MM.1S (cell line): ENCODE measurements at regions not wholly inside any gene's neighbourhood (a gene's known extent, or its start where the extent isn't known, plus 50 kb on each side); places are given as distances from the start of the nearest gene placed in this dataset.

Experiments used
- DNase-seq: peaks from one replicate; pipeline ENCODE4 v3.0.0-alpha.2; 2015
- H2AFZ ChIP-seq: fragments of 300-600 bp; sonication (generic); 2 replicates; pipeline ENCODE4 v1.6.0; 2016; ENCODE audit warnings: antibody characterized with exemption, low read length
- H3F3A ChIP-seq: fragments of 300-600 bp; sonication (generic); 2 replicates; pipeline ENCODE4 v1.6.1; 2016; ENCODE audit warnings: mild to moderate bottlenecking, antibody characterized with exemption, low read length, moderate library complexity, mixed read lengths; ENCODE audit not compliant: insufficient read depth
- H3K27ac ChIP-seq: fragments of 300-600 bp; sonication (generic); 2 replicates; pipeline ENCODE4 v1.5.1; 2016; ENCODE audit warnings: mild to moderate bottlenecking, low read length
- H3K27me3 ChIP-seq: fragments of 300-600 bp; sonication (generic); replicated peaks from 2 replicates; pipeline ENCODE4 v1.6.0; 2016; ENCODE audit warnings: low read length; ENCODE audit not compliant: insufficient read depth
- H3K36me3 ChIP-seq: fragments of 300-600 bp; sonication (generic); replicated peaks from 2 replicates; pipeline ENCODE4 v1.6.1; 2016; ENCODE audit warnings: mild to moderate bottlenecking, low read length, mixed read lengths; ENCODE audit not compliant: insufficient read depth
- H3K4me1 ChIP-seq: fragments of 300-600 bp; sonication (generic); 2 replicates; pipeline ENCODE4 v1.6.1; 2016; ENCODE audit warnings: low read length, mixed read lengths
- H3K4me2 ChIP-seq: fragments of 300-600 bp; sonication (generic); 2 replicates; pipeline ENCODE4 v1.6.0; 2016; ENCODE audit warnings: low read depth, low read length
- H3K4me3 ChIP-seq: fragments of 300-600 bp; sonication (generic); 2 replicates; pipeline ENCODE4 v1.5.1; 2016; ENCODE audit warnings: low read length, mixed read lengths
- H3K79me2 ChIP-seq: fragments of 300-600 bp; sonication (generic); 2 replicates; pipeline ENCODE4 v1.6.1; 2016; ENCODE audit warnings: mixed run types, low read length, mixed read lengths
- H3K9ac ChIP-seq: fragments of 300-600 bp; sonication (generic); 2 replicates; pipeline ENCODE4 v1.6.1; 2016; ENCODE audit warnings: low read length, mixed read lengths
- H3K9me2 ChIP-seq: fragments of 300-600 bp; sonication (generic); replicated peaks from 2 replicates; pipeline ENCODE4 v1.6.1; 2016; ENCODE audit warnings: mild to moderate bottlenecking, low read length, mixed read lengths; ENCODE audit not compliant: insufficient read depth
- H3K9me3 ChIP-seq: fragments of 300-600 bp; sonication (generic); replicated peaks from 2 replicates; pipeline ENCODE4 v1.6.1; 2016; ENCODE audit warnings: mild to moderate bottlenecking, low read length, mixed read lengths; ENCODE audit not compliant: insufficient read depth
- H4K20me1 ChIP-seq: fragments of 300-600 bp; sonication (generic); 2 replicates; pipeline ENCODE4 v1.6.1; 2016; ENCODE audit warnings: mild to moderate bottlenecking, low read length, moderate library complexity, mixed read lengths; ENCODE audit not compliant: insufficient read depth
- EZH2 ChIP-seq: fragments of 300-600 bp; sonication (generic); optimal IDR thresholded peaks from 2 replicates; pipeline ENCODE3; 2017; ENCODE audit warnings: low read depth, mild to moderate bottlenecking, antibody characterized with exemption, low read length, mixed read lengths
- EZH2phosphoT487 ChIP-seq: fragments of 300-600 bp; sonication (generic); IDR thresholded peaks from 2 replicates; pipeline ENCODE4 v1.6.1; 2018; ENCODE audit warnings: antibody characterized with exemption, low read length
- TF ChIP-seq, protein P1 (sequence below): fragments of 300-600 bp; sonication (generic); IDR thresholded peaks from 2 replicates; pipeline ENCODE4 v1.5.1; 2016; ENCODE audit warnings: antibody characterized with exemption, low read length, mixed read lengths

DNA sequence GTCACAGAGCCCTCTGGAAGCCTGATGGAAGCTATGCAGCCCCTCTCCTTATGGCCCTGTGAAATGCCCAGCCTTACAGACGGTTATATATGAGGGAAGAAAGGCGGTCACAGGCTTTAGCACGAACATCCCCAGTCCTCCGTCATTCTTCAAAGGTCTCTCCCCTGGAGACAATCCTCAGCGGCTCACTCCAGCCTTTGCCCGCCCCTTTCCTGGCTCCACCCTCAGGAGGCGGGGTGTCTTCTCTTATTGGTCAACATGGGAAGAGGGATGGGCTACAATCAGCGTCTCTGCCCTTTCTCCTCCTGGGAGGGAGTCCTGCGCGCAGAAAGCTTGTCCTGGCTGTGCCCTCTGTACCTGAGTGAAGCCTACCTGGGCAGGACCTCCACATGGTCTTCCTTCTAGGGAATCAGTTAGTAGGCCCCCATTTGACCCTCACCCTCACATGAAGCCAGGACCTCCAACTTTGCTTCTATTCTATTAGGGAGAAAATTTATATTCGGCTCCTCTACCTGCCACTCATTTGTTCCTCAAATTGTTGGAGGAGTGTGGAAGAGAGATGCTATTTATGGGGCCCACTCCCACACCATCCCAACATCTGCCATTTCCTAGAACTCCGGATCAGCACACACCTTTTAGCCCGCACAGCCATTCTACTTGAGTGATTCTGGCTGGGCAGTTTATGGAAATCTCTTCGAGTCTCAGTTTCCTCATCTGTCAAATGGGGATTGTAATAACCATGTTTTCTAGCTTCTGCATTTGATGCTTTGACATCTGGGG lies 112.9 kb upstream of the SLC6A11 start:
- no peaks in the 10 kb centered on the region for H3K79me2 ChIP-seq
- no peak overlapping the region for H3K4me2 ChIP-seq
- H3K27me3 ChIP-seq = peaks cover 66% of the 10 kb centered on the region
- H3K27ac ChIP-seq = no peak overlapping the region
- peak; percentile 16 for DNase-seq
- TF ChIP-seq EZH2phosphoT487 (no peak), EZH2 (no peak)
- TF ChIP-seq, protein P1, sequence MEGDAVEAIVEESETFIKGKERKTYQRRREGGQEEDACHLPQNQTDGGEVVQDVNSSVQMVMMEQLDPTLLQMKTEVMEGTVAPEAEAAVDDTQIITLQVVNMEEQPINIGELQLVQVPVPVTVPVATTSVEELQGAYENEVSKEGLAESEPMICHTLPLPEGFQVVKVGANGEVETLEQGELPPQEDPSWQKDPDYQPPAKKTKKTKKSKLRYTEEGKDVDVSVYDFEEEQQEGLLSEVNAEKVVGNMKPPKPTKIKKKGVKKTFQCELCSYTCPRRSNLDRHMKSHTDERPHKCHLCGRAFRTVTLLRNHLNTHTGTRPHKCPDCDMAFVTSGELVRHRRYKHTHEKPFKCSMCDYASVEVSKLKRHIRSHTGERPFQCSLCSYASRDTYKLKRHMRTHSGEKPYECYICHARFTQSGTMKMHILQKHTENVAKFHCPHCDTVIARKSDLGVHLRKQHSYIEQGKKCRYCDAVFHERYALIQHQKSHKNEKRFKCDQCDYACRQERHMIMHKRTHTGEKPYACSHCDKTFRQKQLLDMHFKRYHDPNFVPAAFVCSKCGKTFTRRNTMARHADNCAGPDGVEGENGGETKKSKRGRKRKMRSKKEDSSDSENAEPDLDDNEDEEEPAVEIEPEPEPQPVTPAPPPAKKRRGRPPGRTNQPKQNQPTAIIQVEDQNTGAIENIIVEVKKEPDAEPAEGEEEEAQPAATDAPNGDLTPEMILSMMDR = no peak
- no peaks in the 10 kb centered on the region for H3K9me3 ChIP-seq
- H2AFZ ChIP-seq = no peak overlapping the region
- no peak overlapping the region for H3K4me3 ChIP-seq
- H4K20me1 ChIP-seq = no peaks in the 10 kb centered on the region
- no peaks in the 10 kb centered on the region for H3F3A ChIP-seq
- no peaks in the 10 kb centered on the region for H3K4me1 ChIP-seq
- H3K36me3 ChIP-seq = no peaks in the 10 kb centered on the region
- no peaks in the 10 kb centered on the region for H3K9me2 ChIP-seq
- H3K9ac ChIP-seq = no peak overlapping the region

DNA sequence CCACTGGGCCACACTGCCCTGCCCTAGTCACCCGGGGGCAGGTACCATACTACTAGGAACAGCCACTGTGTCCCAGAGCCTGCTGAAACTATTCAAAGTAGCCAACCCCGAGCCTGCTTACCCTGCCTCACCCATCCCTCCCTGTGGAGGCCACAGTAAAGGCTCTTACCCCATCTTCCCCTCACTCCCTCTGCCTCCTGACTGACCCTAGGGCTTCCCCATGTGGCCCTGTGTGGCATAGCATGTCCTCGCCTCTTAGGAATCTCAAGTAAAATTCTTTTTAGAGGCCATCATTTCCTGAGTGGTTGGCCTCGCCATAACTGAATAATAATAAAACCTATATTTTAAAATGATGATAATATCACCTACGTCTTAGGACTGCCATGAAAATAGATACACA lies 112.2 kb upstream of the SLC6A11 start:
- H3K27ac ChIP-seq = no peak overlapping the region
- peaks cover 73% of the 10 kb centered on the region for H3K27me3 ChIP-seq
- H3K9me3 ChIP-seq = no peaks in the 10 kb centered on the region
- no peak overlapping the region for H3K4me2 ChIP-seq
- no peak overlapping the region for H3K4me3 ChIP-seq
- H3F3A ChIP-seq = no peaks in the 10 kb centered on the region
- no peak overlapping the region for H2AFZ ChIP-seq
- no peak overlapping the region for H3K9ac ChIP-seq
- no peak for DNase-seq
- no peak for TF ChIP-seq EZH2phosphoT487
- TF ChIP-seq, protein P1 = peak; percentile 21
- no peaks in the 10 kb centered on the region for H4K20me1 ChIP-seq
- H3K4me1 ChIP-seq = no peaks in the 10 kb centered on the region
- H3K79me2 ChIP-seq = no peaks in the 10 kb centered on the region
- H3K36me3 ChIP-seq = no peaks in the 10 kb centered on the region
- no peaks in the 10 kb centered on the region for H3K9me2 ChIP-seq

DNA sequence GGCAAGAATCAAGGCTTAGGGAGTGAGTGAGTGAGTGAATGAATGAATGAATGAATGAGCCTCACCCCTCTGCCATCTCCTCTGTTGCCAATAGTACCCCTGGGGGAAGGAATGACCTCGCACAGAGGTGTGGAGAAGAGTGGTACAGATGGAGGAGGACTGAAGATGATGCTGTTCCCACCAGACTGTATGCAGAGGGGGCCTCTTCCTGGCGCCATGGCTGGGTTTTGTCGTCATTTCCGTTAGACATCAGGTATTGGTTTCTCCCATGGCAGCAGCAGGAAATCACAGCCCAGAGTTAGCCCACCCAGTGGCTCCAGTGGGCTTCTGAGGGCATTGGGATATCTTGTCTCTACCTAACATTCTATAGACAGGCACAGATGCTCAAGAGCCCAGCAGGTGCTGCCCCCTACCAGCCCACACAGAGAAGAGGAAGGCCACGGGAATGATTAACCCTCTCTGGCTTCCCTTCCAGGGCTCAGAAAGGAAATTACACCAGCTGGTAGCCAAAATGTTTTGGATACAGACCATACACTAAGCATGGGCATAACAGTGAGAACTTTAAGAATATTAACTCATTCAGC lies 109.8 kb upstream of the SLC6A11 start:
- Histone ChIP-seq H4K20me1 (no peaks in the 10 kb centered on the region), H2AFZ (no peak overlapping the region), H3K4me2 (no peak overlapping the region), H3K36me3 (no peaks in the 10 kb centered on the region), H3K9ac (no peak overlapping the region), H3K27me3 (peaks cover 89% of the 10 kb centered on the region), H3K79me2 (no peaks in the 10 kb centered on the region), H3K4me3 (no peak overlapping the region), H3K9me3 (no peaks in the 10 kb centered on the region), H3F3A (no peaks in the 10 kb centered on the region), H3K27ac (no peak overlapping the region), H3K4me1 (no peaks in the 10 kb centered on the region), H3K9me2 (no peaks in the 10 kb centered on the region)
- no peak for DNase-seq
- TF ChIP-seq EZH2phosphoT487 (no peak), EZH2 (no peak)
- TF ChIP-seq, protein P1 = no peak
